Activated CD4-positive, alpha-beta T cell treated with anti-CD3 and anti-CD28 coated beads, Interleukin-2, Interleukin-4, amounts not matched to agents 100 ng/mL and 50 ng/mL, durations not matched to agents 16 hours and 8 hours (primary cell): ENCODE measurements at regions not wholly inside any gene's neighbourhood (a gene's known extent, or its start where the extent isn't known, plus 50 kb on each side); places are given as distances from the start of the nearest gene placed in this dataset.

Source experiments
- DNase-seq: peaks from one replicate; pipeline ENCODE4 v3.0.0-alpha.2; 2020; ENCODE audit warnings: low spot score

- DNase-seq: peak; percentile 22
These were observed 91.6 kb downstream of the TMX3 start for GRCh38 chr18:68623342-68623741.

DNA sequence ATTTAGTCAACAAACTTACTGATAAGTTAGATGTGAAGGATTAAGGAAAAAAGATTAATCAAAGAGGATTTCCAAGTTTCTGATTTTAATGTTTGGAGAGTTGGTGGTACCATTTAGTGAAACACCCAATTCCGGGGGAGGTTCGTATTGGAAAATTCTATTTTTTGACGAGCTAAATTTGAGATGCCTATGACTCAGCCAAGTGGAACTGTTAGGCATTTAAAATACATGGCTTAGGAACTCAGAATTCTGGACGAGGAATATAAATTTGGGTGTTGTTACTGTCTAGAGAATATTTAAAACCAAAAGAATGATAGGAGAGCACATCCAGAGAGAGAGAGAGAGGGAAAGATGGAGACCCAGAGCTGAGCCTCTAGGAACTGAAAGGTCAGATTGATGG lies 103.6 kb downstream of the TMX3 start:
- DNase-seq: no peak

- DNase-seq: no peak
These were observed 105.9 kb downstream of the TMX3 start for GRCh38 chr18:68608851-68609490.

DNA sequence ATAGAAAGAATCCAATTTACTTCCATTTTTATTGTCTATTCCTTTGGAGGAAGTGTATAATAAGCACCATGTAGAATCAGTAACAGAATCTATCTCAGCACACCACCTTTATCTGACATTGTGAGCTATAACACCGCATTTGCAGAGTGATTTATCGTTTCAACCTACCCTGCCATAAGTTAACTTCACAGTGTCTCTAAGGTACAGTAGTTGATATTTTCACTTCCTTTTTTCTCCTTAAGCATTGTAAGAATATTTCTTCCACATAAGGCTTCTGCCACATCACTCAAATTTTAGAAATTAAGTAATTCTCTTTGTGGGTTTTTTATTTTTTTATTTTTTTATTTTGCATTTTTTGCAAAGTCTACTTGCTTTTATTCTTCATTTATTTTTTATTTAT lies 107.1 kb downstream of the TMX3 start:
- no peak for DNase-seq

DNA sequence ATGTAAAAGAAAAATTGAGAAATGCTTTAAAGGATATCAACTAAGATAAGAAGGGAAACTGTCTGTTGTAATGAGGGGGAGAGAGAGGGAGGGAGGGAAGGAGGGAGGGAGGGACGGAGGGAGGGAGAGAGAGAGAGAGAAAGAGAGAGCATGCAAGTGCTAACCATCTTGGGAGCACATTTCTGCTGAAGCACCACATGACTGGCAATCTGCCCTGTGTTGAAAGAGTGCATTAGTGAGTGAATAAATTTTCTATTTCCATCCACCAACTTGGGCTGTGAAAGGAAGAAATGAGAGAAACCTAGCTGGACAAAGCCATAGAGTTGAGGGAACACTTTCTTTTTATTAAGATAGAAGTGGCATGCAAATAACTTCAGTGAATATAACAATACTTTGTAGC lies 110.7 kb downstream of the TMX3 start:
- DNase-seq: no peak

DNA sequence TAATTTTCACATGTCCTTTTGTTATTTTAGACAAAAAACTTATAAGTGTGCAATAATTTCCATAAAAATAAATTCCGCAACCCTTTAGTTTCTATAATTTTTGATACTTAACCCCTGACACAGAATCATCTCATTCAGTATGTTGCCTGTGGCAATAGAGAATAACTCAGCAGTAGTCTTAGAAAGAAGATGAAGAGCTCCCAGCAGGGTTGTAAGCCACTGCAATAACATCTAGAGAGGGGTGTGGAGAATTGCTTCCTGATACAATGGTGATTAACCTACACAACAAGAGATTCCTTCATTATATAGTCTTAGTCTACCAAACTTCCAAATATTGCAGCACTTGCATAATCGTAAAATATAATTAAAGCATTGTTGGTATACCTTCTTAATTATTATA lies 118.9 kb downstream of the TMX3 start:
- DNase-seq: no peak

DNA sequence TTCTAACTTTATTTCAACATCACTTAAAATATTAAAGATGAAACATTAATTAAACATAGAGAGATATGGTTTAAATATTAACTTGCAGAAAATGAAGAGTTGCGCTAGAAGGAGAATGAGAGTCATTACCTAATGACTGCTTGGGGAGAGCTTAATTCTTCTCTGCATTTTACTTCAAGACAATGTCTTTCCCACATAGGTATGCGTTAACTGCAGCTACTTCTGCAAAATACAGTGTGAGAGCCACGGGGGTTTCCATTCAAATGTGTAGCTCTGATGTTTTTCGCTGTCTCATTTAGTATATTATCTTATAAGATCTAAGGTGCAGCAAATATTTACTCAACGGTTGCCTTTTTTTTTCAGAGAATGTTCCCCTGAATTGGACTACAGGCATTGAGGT lies 126.7 kb downstream of the TMX3 start:
- DNase-seq: no peak

GRCh38 chr18:68583685-68584084 lies 131.2 kb downstream of the TMX3 start:
- no peak for DNase-seq

- no peak for DNase-seq
These were observed 140.6 kb downstream of the TMX3 start for GRCh38 chr18:68574311-68574710.

DNA sequence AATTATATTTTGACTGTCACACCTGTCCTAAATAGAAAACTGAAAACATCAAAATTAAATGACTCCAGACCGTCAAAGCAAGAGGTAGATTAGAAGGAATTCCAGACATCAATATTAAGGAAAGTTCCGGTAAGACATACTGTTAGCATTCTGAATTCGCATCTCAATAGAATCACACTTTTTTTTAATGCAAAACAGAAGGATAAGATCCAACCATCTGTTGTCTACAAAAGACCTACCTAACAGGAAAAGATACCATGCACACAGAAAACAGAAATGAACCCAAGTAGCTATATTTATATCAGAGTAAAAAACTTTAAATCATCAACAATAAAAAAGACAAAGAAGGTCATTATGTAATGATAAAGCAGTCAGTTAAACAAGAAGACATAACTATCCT lies 145.0 kb downstream of the TMX3 start:
- DNase-seq: no peak

DNA sequence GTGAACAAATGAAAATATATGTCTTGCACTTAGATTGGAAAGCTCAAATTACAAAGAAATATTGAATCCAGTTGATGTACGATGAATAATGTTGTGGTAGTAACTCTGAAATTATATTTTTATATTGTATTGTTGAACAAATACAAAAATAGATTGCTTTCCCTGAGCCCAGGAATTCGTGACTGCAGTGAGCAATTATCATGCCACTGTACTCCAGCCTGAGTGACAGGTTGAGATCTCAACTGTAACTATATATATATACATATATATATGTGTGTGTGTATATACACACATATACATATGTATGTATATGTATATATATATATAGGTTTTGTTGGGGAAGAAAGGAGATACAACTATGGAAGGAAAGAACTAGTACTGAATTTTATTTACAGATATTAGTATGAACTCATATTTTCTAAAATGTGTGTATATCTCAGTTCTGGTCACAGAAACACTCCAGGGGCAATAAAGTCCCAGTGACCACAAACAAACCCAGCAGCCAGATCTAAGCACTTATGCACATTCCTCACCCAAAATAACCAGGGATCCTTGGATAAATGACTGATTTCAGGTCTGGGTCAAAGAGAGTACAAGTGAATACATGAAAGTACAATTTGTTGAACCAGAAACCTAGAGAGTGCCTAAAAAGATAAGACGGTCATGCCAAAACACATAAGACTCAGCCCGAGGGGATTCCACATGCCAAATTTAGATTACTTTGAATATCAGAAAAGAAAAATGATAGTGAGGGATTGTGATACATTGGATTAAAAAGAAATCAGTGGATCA lies 146.3 kb downstream of the TMX3 start:
- DNase-seq: no peak

GRCh38 chr18:68566991-68567390 lies 147.9 kb downstream of the TMX3 start:
- no peak for DNase-seq

DNA sequence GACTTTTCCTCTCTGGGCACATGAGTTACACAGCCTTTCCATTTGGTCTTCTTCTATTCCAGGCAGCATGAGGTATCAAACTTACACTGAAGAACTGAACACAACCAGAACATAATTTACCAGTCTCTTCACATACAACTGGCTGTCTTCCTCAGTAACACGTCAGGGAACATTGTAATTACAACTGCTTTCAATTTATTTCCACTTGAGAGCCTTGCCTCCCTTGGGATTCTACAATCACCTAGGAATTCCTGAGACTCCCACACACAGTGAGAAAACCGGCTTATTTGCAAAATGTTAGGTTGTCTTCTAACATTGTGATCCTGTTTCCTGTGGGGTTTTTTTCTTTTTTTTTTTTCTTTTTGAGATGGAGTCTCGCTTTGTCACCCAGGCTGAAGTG lies 149.9 kb downstream of the TMX3 start:
- no peak for DNase-seq

DNA sequence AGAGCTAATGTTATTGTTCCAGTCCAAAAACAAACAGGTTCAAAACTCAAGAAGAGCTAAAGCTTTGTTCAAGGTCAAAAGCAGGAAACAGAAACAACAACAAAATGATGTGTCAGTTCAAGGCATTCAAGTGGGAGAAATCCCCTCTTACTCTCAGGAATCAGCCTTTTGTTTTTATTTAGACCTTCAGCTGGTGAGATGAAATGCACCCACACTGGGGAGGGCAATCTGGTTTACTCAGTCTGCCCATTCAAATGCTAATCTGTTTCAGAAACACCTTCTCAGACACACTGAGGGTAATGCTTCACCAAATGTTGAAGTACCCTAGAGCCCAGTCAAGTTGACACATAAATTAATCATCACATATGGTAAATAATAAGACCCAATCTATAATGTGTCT lies 150.6 kb downstream of the TMX3 start:
- DNase-seq: no peak

- no peak for DNase-seq
These were observed 154.8 kb downstream of the TMX3 start for GRCh38 chr18:68560128-68560527.

GRCh38 chr18:68557183-68557582 lies 157.7 kb downstream of the TMX3 start:
- DNase-seq: no peak

- no peak for DNase-seq
These were observed 159.0 kb downstream of the TMX3 start for GRCh38 chr18:68555879-68556301.

DNA sequence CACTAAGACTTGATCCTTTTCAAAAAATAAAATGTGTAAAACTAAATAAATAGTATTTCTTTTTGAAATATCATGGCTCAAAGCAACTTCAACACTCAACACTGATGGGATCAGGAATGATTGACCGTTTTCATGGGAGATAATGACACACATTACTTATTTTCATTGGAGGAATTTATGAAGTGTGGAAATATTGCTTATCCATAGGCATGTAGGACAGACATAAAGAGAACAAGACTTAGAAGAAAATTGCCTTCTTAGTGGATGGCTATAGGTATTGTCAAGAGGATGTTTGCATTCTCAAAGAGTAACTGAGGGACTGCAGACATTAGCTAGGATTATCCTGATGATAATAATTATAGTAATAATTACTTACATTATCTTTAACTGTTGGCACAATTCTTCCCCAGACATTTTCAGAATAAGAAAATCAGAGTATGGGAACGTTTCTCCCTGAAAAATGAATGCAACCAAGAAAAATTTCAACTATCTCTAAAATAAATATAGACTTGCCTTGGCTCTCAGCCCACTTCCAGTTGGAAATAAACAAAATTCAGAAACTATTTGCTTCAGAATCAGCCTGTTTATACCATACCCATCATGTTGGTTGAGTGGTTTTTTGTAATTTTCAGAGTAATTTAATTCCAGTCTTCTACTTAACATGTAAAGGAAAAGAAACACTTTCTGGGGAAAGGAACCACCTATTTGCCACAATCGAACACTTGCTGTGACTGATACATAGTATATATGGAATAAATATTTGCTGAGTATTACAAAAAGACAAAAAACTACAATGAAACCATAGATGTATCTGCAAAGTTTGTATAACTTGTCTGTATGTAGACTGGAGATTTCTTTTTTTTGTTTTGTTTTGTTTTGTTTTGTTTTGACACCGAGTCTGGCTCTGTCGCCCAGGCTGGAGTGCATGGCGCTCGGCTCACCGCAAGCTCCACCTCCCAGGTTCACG lies 165.7 kb downstream of the TMX3 start:
- no peak for DNase-seq

- DNase-seq: no peak
These were observed 171.6 kb downstream of the TMX3 start for GRCh38 chr18:68543344-68543743.

- DNase-seq: no peak
These were observed 172.1 kb downstream of the TMX3 start for GRCh38 chr18:68542846-68543245.

DNA sequence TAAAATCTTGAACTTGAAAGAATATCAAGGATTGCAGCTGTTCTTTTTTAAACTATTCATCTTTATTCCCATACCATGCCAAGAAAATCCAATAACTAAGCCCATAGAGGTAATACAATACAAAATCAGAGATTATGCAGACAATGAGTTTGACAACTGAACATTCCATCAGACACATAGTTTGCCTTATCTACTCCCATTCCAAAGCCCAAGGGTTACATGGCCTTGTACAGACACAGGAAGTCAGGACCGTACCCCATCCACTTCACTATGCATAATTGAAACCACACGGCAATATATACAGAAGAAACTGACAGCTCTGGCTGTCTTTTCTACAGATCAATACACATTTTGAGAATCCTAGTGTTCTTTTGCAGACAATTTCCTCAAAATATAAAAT lies 181.3 kb downstream of the TMX3 start:
- no peak for DNase-seq

DNA sequence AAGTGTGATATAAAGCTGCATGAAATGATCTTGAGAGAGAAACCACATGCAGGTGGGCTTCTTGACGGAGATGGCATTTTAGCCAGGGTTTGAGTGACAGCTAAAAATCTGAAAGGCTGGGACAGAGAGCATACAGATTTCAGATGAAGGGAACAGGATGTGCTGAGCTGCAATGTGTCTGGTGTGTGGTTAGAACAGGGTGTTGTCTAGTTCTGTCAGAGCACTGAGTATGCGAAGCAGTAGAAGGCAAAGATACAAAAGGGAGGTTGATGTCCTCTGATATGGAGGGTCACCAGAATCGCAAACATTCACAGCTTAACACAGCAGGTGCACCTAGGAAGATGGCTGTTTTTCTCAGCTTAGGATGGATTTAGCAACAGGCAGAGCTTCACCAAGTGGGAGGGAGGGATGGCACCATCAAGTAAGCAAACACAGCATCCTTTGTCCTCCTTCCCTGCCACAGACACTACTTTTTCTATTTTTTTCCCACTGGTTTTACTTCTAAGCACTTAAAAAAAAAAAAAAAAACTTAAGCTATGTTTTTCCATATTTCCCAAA lies 182.5 kb downstream of the TMX3 start:
- DNase-seq: no peak
